ENCODE measurements at regions not wholly inside any gene's neighbourhood (a gene's known extent, or its start where the extent isn't known, plus 50 kb on each side); places are given as distances from the start of the nearest gene placed in this dataset.

- BruUV-seq (replicated peaks), result no TSS peak
- intact Hi-C loops (cut with micrococcal nuclease; ENCODE audit: unreplicated experiment), result no loop called here
- POLR2A ChIA-PET, result no interaction called here
- peaks cover 24% of the 10 kb centered on the region for H3K9me3 ChIP-seq (ENCODE audit: control insufficient read depth, insufficient read depth, low read depth, low read length)
- TF ChIP-seq SIN3A (IDR thresholded peaks at IDR 0.05; ENCODE audit: borderline replicate concordance, insufficient read depth, low read depth, low read length), result no peak
- no peak for TF ChIP-seq CTCF (IDR thresholded peaks at IDR 0.05)
- in situ Hi-C loops (cut with HindIII; ENCODE audit: low pct_unique_long_range_greater_than_20kb, low sequenced_read_pairs), result no loop called here
- H3K4me1 ChIP-seq (ENCODE audit: control insufficient read depth, insufficient read depth, low read length), result no peaks in the 10 kb centered on the region
- no peak overlapping the region for H3K4me3 ChIP-seq (ENCODE audit: low read depth in 2 of 2, low read length in 2 of 2)
- CTCF ChIA-PET, result no interaction called here
- no peaks in the 10 kb centered on the region for H3K36me3 ChIP-seq (ENCODE audit: control insufficient read depth, insufficient read depth, low read length)
- ATAC-seq (no peak), DNase-seq (ENCODE audit: low read depth, low spot score) (no peak)
- no peaks in the 10 kb centered on the region for H3K27me3 ChIP-seq (ENCODE audit: control insufficient read depth, insufficient read depth, low read length)
- no peak overlapping the region for H3K27ac ChIP-seq (ENCODE audit: low read length)
Measured at GRCh38 chr2:67103157-67103556, 294.0 kb upstream of the ETAA1 start.

- ChIA-PET POLR2A (no interaction called here), CTCF (no interaction called here)
- in situ Hi-C loops (cut with HindIII; ENCODE audit: low pct_unique_long_range_greater_than_20kb, low sequenced_read_pairs) (no loop called here), intact Hi-C loops (cut with micrococcal nuclease; ENCODE audit: unreplicated experiment) (no loop called here)
- Histone ChIP-seq H3K4me3 (ENCODE audit: low read depth in 2 of 2, low read length in 2 of 2) (no peak overlapping the region), H3K27me3 (ENCODE audit: control insufficient read depth, insufficient read depth, low read length) (no peaks in the 10 kb centered on the region), H3K27ac (ENCODE audit: low read length) (no peak overlapping the region), H3K36me3 (ENCODE audit: control insufficient read depth, insufficient read depth, low read length) (no peaks in the 10 kb centered on the region), H3K4me1 (ENCODE audit: control insufficient read depth, insufficient read depth, low read length) (no peaks in the 10 kb centered on the region), H3K9me3 (ENCODE audit: control insufficient read depth, insufficient read depth, low read depth, low read length) (peaks cover 11% of the 10 kb centered on the region)
- BruUV-seq (replicated peaks), result no TSS peak
- no peak for DNase-seq (ENCODE audit: low read depth, low spot score)
- TF ChIP-seq CTCF (IDR thresholded peaks at IDR 0.05) (no peak), REST (IDR thresholded peaks at IDR 0.05; ENCODE audit: insufficient read depth in 1 of 2, low read depth in 2 of 2, low read length in 1 of 2) (no peak), POLR2AphosphoS5 (IDR thresholded peaks at IDR 0.05; ENCODE audit: low read depth, low read length) (no peak), SIN3A (IDR thresholded peaks at IDR 0.05; ENCODE audit: borderline replicate concordance, insufficient read depth, low read depth, low read length) (no peak), TCF7L2 (IDR thresholded peaks at IDR 0.05; ENCODE audit: low read depth, low read length) (no peak)
- ATAC-seq, result no peak
Measured at GRCh38 chr2:67108231-67108630, 288.9 kb upstream of the ETAA1 start.

GRCh38 chr2:67124531-67124930 is 272.6 kb upstream of the ETAA1 start:
- no peaks in the 10 kb centered on the region for H3K4me1 ChIP-seq (ENCODE audit: control insufficient read depth, insufficient read depth, low read length)
- CTCF ChIA-PET, result no interaction called here
- H3K27me3 ChIP-seq (ENCODE audit: control insufficient read depth, insufficient read depth, low read length), result no peaks in the 10 kb centered on the region
- no peak overlapping the region for H3K27ac ChIP-seq (ENCODE audit: low read length)
- no peak for ATAC-seq
- no peak for TF ChIP-seq SIN3A (IDR thresholded peaks at IDR 0.05; ENCODE audit: borderline replicate concordance, insufficient read depth, low read depth, low read length)
- TF ChIP-seq POLR2AphosphoS5 (IDR thresholded peaks at IDR 0.05; ENCODE audit: low read depth, low read length), result no peak
- no peak for TF ChIP-seq TCF7L2 (IDR thresholded peaks at IDR 0.05; ENCODE audit: low read depth, low read length)
- TF ChIP-seq CTCF (IDR thresholded peaks at IDR 0.05), result no peak
- no peak for TF ChIP-seq REST (IDR thresholded peaks at IDR 0.05; ENCODE audit: insufficient read depth in 1 of 2, low read depth in 2 of 2, low read length in 1 of 2)
- POLR2A ChIA-PET, result no interaction called here
- in situ Hi-C loops (cut with HindIII; ENCODE audit: low pct_unique_long_range_greater_than_20kb, low sequenced_read_pairs) (no loop called here), intact Hi-C loops (cut with micrococcal nuclease; ENCODE audit: unreplicated experiment) (no loop called here)
- BruUV-seq (replicated peaks), result no TSS peak
- no peaks in the 10 kb centered on the region for H3K9me3 ChIP-seq (ENCODE audit: control insufficient read depth, insufficient read depth, low read depth, low read length)
- H3K36me3 ChIP-seq (ENCODE audit: control insufficient read depth, insufficient read depth, low read length), result no peaks in the 10 kb centered on the region
- no peak for DNase-seq (ENCODE audit: low read depth, low spot score)
- H3K4me3 ChIP-seq (ENCODE audit: low read depth in 2 of 2, low read length in 2 of 2), result no peak overlapping the region
